Astrocyte (in vitro differentiated cells and primary cell): ENCODE measurements at regions not wholly inside any gene's neighbourhood (a gene's known extent, or its start where the extent isn't known, plus 50 kb on each side); places are given as distances from the start of the nearest gene placed in this dataset.

ENCODE experiments used
- DNase-seq: peaks from one replicate; pipeline ENCODE4 v3.0.0-alpha.2; 2010; ENCODE audit warnings: low read depth
- FAIRE-seq: peaks from 2 replicates; lab custom pipeline; 2011; peaks lifted over from hg19 to GRCh38; lab: Jason Lieb, UNC
- H2AFZ ChIP-seq: 2 replicates; pipeline ENCODE4 v1.6.0; 2012; ENCODE audit warnings: low read depth, low read length, inconsistent platforms
- H3K27ac ChIP-seq: 2 replicates; pipeline ENCODE4 v1.5.1; 2011; ENCODE audit warnings: low read depth, low read length, inconsistent platforms
- H3K27me3 ChIP-seq: 2 replicates; pipeline ENCODE4 v1.6.0; 2011; ENCODE audit warnings: low read length, inconsistent platforms; ENCODE audit not compliant: insufficient read depth
- H3K36me3 ChIP-seq: 2 replicates; pipeline ENCODE4 v1.5.1; 2011; ENCODE audit warnings: low read length, inconsistent platforms; ENCODE audit not compliant: insufficient read depth
- H3K4me1 ChIP-seq: 2 replicates; pipeline ENCODE4 v1.5.1; 2011; ENCODE audit warnings: low read length, inconsistent platforms; ENCODE audit not compliant: insufficient read depth
- H3K4me2 ChIP-seq: 2 replicates; pipeline ENCODE4 v1.6.0; 2012; ENCODE audit warnings: low read length, inconsistent platforms
- H3K4me3 ChIP-seq: 2 replicates; pipeline ENCODE4 v1.5.1; 2011; ENCODE audit warnings: low read depth, mild to moderate bottlenecking, low read length, inconsistent platforms; ENCODE audit not compliant: insufficient read depth
- H3K79me2 ChIP-seq: 2 replicates; pipeline ENCODE4 v1.6.0; 2012; ENCODE audit warnings: mild to moderate bottlenecking, low read length, inconsistent platforms; ENCODE audit not compliant: insufficient read depth
- H3K9ac ChIP-seq: 2 replicates; pipeline ENCODE4 v1.6.0; 2012; ENCODE audit warnings: mild to moderate bottlenecking, low read length, inconsistent platforms
- H3K9me3 ChIP-seq: 2 replicates; pipeline ENCODE4 v1.5.1; 2012; ENCODE audit warnings: low read depth, mild to moderate bottlenecking, low read length, inconsistent platforms; ENCODE audit not compliant: insufficient read depth
- H4K20me1 ChIP-seq: 2 replicates; pipeline ENCODE4 v1.6.0; 2012; ENCODE audit warnings: low read length, inconsistent platforms; ENCODE audit not compliant: insufficient read depth
- H3K27ac Mint-ChIP-seq: one replicate; pipeline ENCODE4 v1.8.0; 2021; ENCODE audit warnings: mild to moderate bottlenecking, mixed read lengths; ENCODE audit not compliant: unreplicated experiment
- H3K27me3 Mint-ChIP-seq: one replicate; pipeline ENCODE4 v1.8.0; 2021; ENCODE audit warnings: low read depth, mixed read lengths; ENCODE audit not compliant: unreplicated experiment
- H3K36me3 Mint-ChIP-seq: one replicate; pipeline ENCODE4 v1.8.0; 2021; ENCODE audit warnings: low read depth, mixed read lengths; ENCODE audit not compliant: unreplicated experiment
- H3K4me1 Mint-ChIP-seq: one replicate; pipeline ENCODE4 v1.8.0; 2021; ENCODE audit warnings: low read depth, mixed read lengths; ENCODE audit not compliant: unreplicated experiment
- H3K4me3 Mint-ChIP-seq: one replicate; pipeline ENCODE4 v1.8.0; 2021; ENCODE audit warnings: mild to moderate bottlenecking, moderate library complexity, mixed read lengths; ENCODE audit not compliant: unreplicated experiment
- H3K9me3 Mint-ChIP-seq: one replicate; pipeline ENCODE4 v1.8.0; 2021; ENCODE audit warnings: mild to moderate bottlenecking, mixed read lengths; ENCODE audit not compliant: unreplicated experiment
- EZH2 ChIP-seq: IDR thresholded peaks from 2 replicates; pipeline ENCODE4 v1.6.1; 2012; ENCODE audit warnings: mild to moderate bottlenecking, low read length, inconsistent platforms; ENCODE audit not compliant: insufficient read depth
- TF ChIP-seq, protein P1 (sequence below): IDR thresholded peaks from 2 replicates; pipeline ENCODE4 v1.5.1; 2011; ENCODE audit warnings: low read depth, mild to moderate bottlenecking, inconsistent platforms, low read length, moderate library complexity; ENCODE audit not compliant: insufficient read depth

GRCh38 chr2:71842744-71843143, 304.9 kb downstream of the CYP26B1 start:
- H3K27me3 ChIP-seq = no peaks in the 10 kb centered on the region
- H4K20me1 ChIP-seq = no peaks in the 10 kb centered on the region
- H2AFZ ChIP-seq = no peak overlapping the region
- H3K4me1 ChIP-seq = peaks cover 14% of the 10 kb centered on the region
- Mint-ChIP-seq H3K4me3 (no peak overlapping the region), H3K36me3 (no peaks in the 10 kb centered on the region), H3K9me3 (no peaks in the 10 kb centered on the region), H3K27me3 (peaks cover 19% of the 10 kb centered on the region), H3K4me1 (peaks cover 9% of the 10 kb centered on the region), H3K27ac (no peak overlapping the region)
- no peak overlapping the region for H3K4me3 ChIP-seq
- DNase-seq (no peak), FAIRE-seq (no peak)
- TF ChIP-seq, protein P1, sequence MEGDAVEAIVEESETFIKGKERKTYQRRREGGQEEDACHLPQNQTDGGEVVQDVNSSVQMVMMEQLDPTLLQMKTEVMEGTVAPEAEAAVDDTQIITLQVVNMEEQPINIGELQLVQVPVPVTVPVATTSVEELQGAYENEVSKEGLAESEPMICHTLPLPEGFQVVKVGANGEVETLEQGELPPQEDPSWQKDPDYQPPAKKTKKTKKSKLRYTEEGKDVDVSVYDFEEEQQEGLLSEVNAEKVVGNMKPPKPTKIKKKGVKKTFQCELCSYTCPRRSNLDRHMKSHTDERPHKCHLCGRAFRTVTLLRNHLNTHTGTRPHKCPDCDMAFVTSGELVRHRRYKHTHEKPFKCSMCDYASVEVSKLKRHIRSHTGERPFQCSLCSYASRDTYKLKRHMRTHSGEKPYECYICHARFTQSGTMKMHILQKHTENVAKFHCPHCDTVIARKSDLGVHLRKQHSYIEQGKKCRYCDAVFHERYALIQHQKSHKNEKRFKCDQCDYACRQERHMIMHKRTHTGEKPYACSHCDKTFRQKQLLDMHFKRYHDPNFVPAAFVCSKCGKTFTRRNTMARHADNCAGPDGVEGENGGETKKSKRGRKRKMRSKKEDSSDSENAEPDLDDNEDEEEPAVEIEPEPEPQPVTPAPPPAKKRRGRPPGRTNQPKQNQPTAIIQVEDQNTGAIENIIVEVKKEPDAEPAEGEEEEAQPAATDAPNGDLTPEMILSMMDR = no peak
- no peak for TF ChIP-seq EZH2
- H3K9ac ChIP-seq = no peak overlapping the region
- H3K27ac ChIP-seq = no peak overlapping the region
- H3K9me3 ChIP-seq = no peaks in the 10 kb centered on the region
- no peaks in the 10 kb centered on the region for H3K36me3 ChIP-seq
- H3K4me2 ChIP-seq = no peak overlapping the region
- no peaks in the 10 kb centered on the region for H3K79me2 ChIP-seq

GRCh38 chr2:71839826-71840225, 307.8 kb downstream of the CYP26B1 start:
- H3K4me3 Mint-ChIP-seq = no peak overlapping the region
- no peaks in the 10 kb centered on the region for H3K9me3 ChIP-seq
- FAIRE-seq = no peak
- H3K4me1 ChIP-seq = peaks cover 11% of the 10 kb centered on the region
- H3K27ac ChIP-seq = no peak overlapping the region
- TF ChIP-seq, protein P1 = no peak
- no peak for TF ChIP-seq EZH2
- no peaks in the 10 kb centered on the region for H4K20me1 ChIP-seq
- no peak for DNase-seq
- peaks cover 8% of the 10 kb centered on the region for H3K27me3 Mint-ChIP-seq
- H3K9me3 Mint-ChIP-seq = no peaks in the 10 kb centered on the region
- no peaks in the 10 kb centered on the region for H3K79me2 ChIP-seq
- H3K27ac Mint-ChIP-seq = no peak overlapping the region
- H3K4me3 ChIP-seq = no peak overlapping the region
- no peaks in the 10 kb centered on the region for H3K27me3 ChIP-seq
- no peak overlapping the region for H3K9ac ChIP-seq
- H3K4me1 Mint-ChIP-seq = peaks cover 9% of the 10 kb centered on the region
- no peaks in the 10 kb centered on the region for H3K36me3 Mint-ChIP-seq
- H3K4me2 ChIP-seq = no peak overlapping the region
- no peaks in the 10 kb centered on the region for H3K36me3 ChIP-seq
- H2AFZ ChIP-seq = no peak overlapping the region

- Mint-ChIP-seq H3K4me1 (peaks cover 16% of the 10 kb centered on the region), H3K36me3 (no peaks in the 10 kb centered on the region), H3K9me3 (no peaks in the 10 kb centered on the region), H3K27me3 (no peaks in the 10 kb centered on the region), H3K27ac (no peak overlapping the region), H3K4me3 (no peak overlapping the region)
- Histone ChIP-seq H3K27ac (no peak overlapping the region), H3K4me3 (no peak overlapping the region), H3K9me3 (peaks cover 8% of the 10 kb centered on the region), H3K4me1 (peaks cover 23% of the 10 kb centered on the region), H3K36me3 (no peaks in the 10 kb centered on the region), H3K4me2 (no peak overlapping the region), H3K79me2 (no peaks in the 10 kb centered on the region), H2AFZ (no peak overlapping the region), H3K27me3 (no peaks in the 10 kb centered on the region), H4K20me1 (no peaks in the 10 kb centered on the region), H3K9ac (no peak overlapping the region)
- TF ChIP-seq, protein P1 = no peak
- no peak for TF ChIP-seq EZH2
- FAIRE-seq = no peak
- no peak for DNase-seq
These were observed 312.9 kb downstream of the CYP26B1 start for GRCh38 chr2:71834796-71835195.
